ENCODE measurements at regions not wholly inside any gene's neighbourhood (a gene's known extent, or its start where the extent isn't known, plus 50 kb on each side); places are given as distances from the start of the nearest gene placed in this dataset.
"Not testable (repeated sequence)": the region's sequence is repeated elsewhere in the genome, so short reads cannot be mapped to it uniquely, and the experiment has no call there.

DNA sequence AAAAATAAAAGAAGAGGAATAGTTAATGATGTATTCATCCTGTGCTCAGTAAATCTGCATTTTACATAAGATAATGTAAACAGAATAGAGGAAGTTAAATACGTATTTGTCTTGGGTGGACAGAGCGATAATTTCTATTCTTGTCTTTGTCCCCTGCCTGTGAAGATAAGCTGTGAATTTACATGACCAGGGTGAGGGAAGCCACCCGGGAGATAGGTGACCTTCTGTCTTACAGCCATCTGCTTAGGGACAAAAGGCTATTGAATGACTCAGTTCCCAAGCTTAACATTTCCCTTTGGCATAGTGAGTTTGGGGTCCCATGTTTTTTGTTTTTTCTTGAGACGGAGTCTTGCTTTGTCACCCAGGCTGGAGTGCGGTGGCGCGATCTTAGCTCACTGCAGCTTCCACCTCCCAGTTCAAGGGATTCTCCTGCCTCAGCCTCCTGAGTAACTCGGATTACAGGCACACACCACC is 88.7 kb upstream of the KCTD7 start:
- no peak overlapping the region for H3K4me3 ChIP-seq (ENCODE audit: low read depth, low read length)
- TF ChIP-seq, protein P1, sequence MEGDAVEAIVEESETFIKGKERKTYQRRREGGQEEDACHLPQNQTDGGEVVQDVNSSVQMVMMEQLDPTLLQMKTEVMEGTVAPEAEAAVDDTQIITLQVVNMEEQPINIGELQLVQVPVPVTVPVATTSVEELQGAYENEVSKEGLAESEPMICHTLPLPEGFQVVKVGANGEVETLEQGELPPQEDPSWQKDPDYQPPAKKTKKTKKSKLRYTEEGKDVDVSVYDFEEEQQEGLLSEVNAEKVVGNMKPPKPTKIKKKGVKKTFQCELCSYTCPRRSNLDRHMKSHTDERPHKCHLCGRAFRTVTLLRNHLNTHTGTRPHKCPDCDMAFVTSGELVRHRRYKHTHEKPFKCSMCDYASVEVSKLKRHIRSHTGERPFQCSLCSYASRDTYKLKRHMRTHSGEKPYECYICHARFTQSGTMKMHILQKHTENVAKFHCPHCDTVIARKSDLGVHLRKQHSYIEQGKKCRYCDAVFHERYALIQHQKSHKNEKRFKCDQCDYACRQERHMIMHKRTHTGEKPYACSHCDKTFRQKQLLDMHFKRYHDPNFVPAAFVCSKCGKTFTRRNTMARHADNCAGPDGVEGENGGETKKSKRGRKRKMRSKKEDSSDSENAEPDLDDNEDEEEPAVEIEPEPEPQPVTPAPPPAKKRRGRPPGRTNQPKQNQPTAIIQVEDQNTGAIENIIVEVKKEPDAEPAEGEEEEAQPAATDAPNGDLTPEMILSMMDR (IDR thresholded peaks at IDR 0.05; ENCODE audit: borderline replicate concordance, insufficient read depth, low read depth, low read length): no peak

DNA sequence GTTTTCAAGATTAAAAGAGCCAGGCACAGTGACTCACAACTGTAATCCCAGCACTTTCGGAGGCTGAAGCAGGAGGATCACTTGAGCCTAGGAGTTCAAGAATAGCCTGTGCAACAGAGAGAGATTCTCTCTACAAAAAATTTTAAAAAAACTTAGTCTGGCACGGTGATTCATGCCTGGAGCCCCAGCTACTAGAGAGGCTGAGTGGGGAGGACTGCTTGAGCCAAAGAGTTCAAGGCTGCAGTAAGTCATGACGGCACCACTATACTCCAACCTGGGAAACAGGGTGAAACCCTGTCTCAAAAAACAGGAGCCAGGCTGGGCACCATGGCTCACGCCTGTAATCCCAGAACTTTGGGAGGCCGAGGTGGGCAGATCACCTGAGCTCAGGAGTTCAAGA is 86.6 kb upstream of the KCTD7 start:
- TF ChIP-seq, protein P1 (IDR thresholded peaks at IDR 0.05; ENCODE audit: borderline replicate concordance, insufficient read depth, low read depth, low read length): no peak
- H3K4me3 ChIP-seq (ENCODE audit: low read depth, low read length): no peak overlapping the region

DNA sequence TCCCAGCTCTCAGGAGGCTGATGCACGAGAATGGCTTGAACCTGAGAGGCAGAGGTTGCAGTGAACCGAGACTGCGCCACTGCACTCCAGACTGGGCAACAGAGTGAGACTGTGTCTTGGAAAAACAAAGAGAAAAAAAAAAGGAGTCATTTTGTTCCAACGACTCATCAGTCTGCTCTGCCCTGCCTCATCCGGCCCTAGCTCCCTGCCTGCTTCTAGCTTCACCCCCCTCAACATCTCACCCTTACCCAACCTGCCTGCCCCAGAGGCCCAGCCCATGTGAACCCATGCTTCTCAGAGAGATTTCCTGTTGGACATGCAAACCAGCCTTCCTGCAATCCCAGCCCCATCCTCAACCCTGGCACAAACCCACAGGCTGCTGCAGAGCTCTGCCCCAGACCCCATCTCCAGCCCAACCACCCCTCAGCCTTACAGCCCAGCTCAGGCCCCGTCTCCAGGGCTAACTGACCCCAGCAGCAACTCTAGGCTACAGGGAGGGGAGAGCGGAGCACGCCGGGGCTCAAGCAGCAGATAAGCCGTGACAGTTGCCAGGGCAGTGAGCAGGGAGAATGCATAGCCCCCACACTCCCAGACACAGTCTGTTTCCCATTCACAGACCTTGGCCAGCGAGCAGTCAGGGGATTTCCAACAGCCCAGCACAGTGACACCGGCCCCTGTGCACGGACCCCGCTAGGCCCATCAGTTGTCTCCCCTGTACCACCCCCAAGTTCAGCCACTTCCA is 86.0 kb upstream of the KCTD7 start:
- TF ChIP-seq, protein P1 (IDR thresholded peaks at IDR 0.05; ENCODE audit: borderline replicate concordance, insufficient read depth, low read depth, low read length): no peak

DNA sequence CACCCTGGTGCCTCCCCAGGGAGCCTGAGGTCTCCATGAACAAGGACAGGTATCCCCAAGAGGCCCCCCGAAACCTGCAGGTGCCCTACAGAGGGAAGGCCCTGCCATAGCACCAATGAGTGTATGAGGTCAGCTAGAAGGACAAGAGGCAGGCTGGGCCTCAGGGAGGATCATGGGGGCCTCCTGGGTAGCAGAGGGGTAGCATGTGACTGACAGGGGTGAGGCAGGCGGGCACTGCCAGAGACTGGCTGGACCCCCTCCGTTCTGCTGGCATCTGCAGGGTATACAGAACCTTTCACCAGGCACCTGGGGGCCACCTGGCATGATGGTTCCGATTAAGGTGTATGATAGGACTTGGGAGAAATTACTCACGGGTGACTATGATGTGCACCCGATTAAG is 79.2 kb upstream of the KCTD7 start:
- TF ChIP-seq, protein P1 (IDR thresholded peaks at IDR 0.05; ENCODE audit: borderline replicate concordance, insufficient read depth, low read depth, low read length): no peak
- H3K4me3 ChIP-seq (ENCODE audit: low read depth, low read length): no peak overlapping the region

More for the DNA sequence above, 86.0 kb upstream of the KCTD7 start:
- no peak overlapping the region for H3K4me3 ChIP-seq (ENCODE audit: low read depth, low read length)

DNA sequence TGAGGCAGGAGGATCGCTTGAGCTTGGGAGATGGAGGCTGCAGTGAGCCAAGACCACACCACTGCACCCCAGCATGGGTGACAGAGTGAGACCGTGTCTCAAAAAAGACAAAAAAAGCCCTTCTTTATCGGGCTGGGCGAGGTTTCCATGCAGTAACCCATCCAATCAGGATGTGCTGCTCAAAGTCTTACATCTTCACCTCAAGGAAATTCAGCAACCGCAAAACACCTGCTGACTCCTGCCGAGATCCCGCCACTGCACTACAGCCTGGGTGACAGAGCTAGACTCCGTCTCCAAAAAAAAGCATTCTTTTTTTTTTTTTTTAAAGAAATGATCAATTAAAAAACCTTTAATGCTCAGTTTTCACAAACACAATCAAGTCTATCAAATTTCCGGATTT is 75.7 kb upstream of the KCTD7 start:
- TF ChIP-seq, protein P1 (IDR thresholded peaks at IDR 0.05; ENCODE audit: borderline replicate concordance, insufficient read depth, low read depth, low read length): no peak
- H3K4me3 ChIP-seq (ENCODE audit: low read depth, low read length): no peak overlapping the region

DNA sequence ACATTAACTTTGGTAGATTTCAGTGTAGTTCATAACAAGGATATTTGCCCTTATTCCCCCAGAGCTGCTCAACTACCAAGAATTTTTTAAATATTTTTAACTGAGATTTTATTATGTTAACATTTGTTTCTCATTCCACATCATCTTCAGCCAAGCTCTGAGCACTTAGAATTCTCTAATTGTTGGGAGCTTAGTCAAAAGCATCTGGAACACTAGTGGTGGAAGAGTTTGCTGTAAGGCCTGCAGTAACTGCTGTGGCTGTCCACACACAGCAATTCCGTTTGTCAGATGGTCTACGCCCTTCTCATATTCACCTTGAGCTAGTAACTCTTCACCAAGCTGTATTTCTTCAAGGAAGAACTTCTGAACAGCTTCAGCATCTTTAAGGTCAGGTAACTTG is 75.0 kb upstream of the KCTD7 start:
- H3K4me3 ChIP-seq (ENCODE audit: low read depth, low read length): not testable (repeated sequence)

DNA sequence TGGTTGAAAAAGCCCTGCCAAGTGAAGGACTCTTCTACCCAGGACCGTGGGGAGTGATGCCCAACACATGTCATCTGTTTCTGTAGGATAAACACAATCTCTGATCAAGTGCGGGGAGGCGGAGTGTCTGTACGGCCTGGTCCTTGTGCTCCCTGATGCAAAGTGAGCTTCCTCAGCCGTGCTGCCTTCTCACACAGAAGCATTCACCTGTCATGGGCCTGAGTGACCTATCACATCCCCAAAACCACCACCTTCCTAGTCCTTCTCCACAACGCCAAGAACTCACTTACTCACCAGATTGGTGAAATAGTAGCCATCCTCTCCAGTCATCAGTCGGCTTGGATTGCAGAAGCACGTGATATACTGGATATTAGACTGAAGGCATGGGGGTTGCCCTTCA is 74.4 kb upstream of the KCTD7 start:
- not testable (repeated sequence) for H3K4me3 ChIP-seq (ENCODE audit: low read depth, low read length)

DNA sequence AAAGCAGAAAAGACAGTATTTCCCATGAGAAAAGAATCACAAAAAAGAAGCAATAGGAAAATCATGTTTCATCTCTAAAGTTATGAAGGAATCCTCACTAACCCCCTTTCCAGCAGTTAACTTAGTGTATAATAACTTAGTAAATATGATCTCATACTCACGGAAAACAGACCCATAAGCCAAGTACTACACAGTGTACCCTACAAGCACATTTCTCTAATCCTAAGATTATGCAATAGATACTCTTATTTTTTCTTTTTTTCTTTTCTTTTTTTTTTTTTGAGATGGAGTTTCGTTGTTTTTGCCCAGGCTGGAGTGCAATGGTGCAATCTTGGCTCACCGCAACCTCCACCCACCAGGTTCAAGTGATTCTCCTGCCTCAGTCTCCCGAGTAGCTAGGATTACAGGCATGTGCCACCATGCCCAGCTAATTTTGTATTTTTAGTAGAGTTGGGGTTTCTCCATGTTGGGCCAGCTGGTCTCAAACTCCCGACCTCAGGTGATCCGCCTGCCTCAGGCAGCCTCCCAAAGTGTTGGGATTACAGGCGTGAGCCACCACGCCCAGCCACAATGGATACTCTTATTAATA is 73.7 kb upstream of the KCTD7 start:
- not testable (repeated sequence) for H3K4me3 ChIP-seq (ENCODE audit: low read depth, low read length)

DNA sequence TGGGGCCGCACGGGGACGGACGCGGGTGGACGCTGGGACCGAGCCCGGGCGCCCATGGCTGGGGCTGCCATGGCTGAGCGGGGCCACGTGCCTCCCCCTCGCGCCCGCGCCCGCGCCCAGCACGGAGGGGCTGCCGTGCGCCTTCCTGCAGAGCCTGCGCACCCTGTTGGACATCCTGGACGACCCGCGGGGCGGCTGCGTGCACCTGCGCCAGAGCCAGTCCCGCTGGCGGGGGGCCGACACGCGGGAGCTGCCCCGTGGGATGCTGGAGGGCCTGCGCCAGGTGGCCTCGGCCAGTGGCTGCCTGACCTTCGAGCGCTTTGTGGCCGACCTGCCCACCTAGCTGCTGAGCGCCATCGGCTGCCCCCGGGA is 72.5 kb upstream of the KCTD7 start:
- TF ChIP-seq, protein P1 (IDR thresholded peaks at IDR 0.05; ENCODE audit: borderline replicate concordance, insufficient read depth, low read depth, low read length): no peak
- no peak overlapping the region for H3K4me3 ChIP-seq (ENCODE audit: low read depth, low read length)

All from GM12875 (cell line).